Fibroblast of skin of right quadriceps (primary cell): ENCODE measurements at regions not wholly inside any gene's neighbourhood (a gene's known extent, or its start where the extent isn't known, plus 50 kb on each side); places are given as distances from the start of the nearest gene placed in this dataset.

Source experiments
- DNase-seq: peaks from one replicate; pipeline ENCODE4 v3.0.0-alpha.2; 2013

- no peak for DNase-seq
Measured at GRCh38 chr13:88919970-88920628, 1248.9 kb downstream of the SLITRK5 start.

GRCh38 chr13:88925954-88926353 lies 1254.8 kb downstream of the SLITRK5 start:
- DNase-seq = no peak

GRCh38 chr13:88926890-88927502 lies 1255.8 kb downstream of the SLITRK5 start:
- DNase-seq = no peak

- DNase-seq = no peak
Measured at GRCh38 chr13:88932950-88933349, 1261.8 kb downstream of the SLITRK5 start.

- DNase-seq = no peak
Measured at GRCh38 chr13:88937384-88937783, 1266.2 kb downstream of the SLITRK5 start.

GRCh38 chr13:88945793-88946192 lies 1274.6 kb downstream of the SLITRK5 start:
- no peak for DNase-seq

GRCh38 chr13:88948501-88948900 lies 1277.3 kb downstream of the SLITRK5 start:
- DNase-seq = no peak

- no peak for DNase-seq
Measured at GRCh38 chr13:88958821-88959220, 1287.7 kb downstream of the SLITRK5 start.

- DNase-seq = no peak
Measured at GRCh38 chr13:88976466-88976865, 1305.3 kb downstream of the SLITRK5 start.

- no peak for DNase-seq
Measured at GRCh38 chr13:88978607-88979006, 1307.4 kb downstream of the SLITRK5 start.

- DNase-seq = no peak
Measured at GRCh38 chr13:88979465-88980175, 1308.4 kb downstream of the SLITRK5 start.

- no peak for DNase-seq
Measured at GRCh38 chr13:89003656-89004055, 1332.5 kb downstream of the SLITRK5 start.

GRCh38 chr13:89011615-89012014 lies 1340.4 kb downstream of the SLITRK5 start:
- no peak for DNase-seq

- no peak for DNase-seq
Measured at GRCh38 chr13:89027694-89028306, 1356.6 kb downstream of the SLITRK5 start.

GRCh38 chr13:89029062-89029461 lies 1357.9 kb downstream of the SLITRK5 start:
- DNase-seq = no peak

GRCh38 chr13:89034015-89034414 lies 1362.8 kb downstream of the SLITRK5 start:
- DNase-seq = no peak

GRCh38 chr13:89052699-89053098 lies 1381.5 kb downstream of the SLITRK5 start:
- no peak for DNase-seq

- no peak for DNase-seq
Measured at GRCh38 chr13:89053418-89053817, 1382.2 kb downstream of the SLITRK5 start.

GRCh38 chr13:89057274-89057673 lies 1386.1 kb downstream of the SLITRK5 start:
- no peak for DNase-seq

- DNase-seq = no peak
Measured at GRCh38 chr13:89057862-89058261, 1386.7 kb downstream of the SLITRK5 start.

- no peak for DNase-seq
Measured at GRCh38 chr13:89061821-89062220, 1390.7 kb downstream of the SLITRK5 start.

GRCh38 chr13:89066868-89067466 lies 1395.8 kb downstream of the SLITRK5 start:
- DNase-seq = peak; percentile 2

GRCh38 chr13:89072979-89073378 lies 1401.8 kb downstream of the SLITRK5 start:
- no peak for DNase-seq
